Colonic mucosa (tissue), 4 donors: ENCODE measurements at regions not wholly inside any gene's neighbourhood (a gene's known extent, or its start where the extent isn't known, plus 50 kb on each side); places are given as distances from the start of the nearest gene placed in this dataset.
"Not testable (repeated sequence)": the region's sequence is repeated elsewhere in the genome, so short reads cannot be mapped to it uniquely, and the experiment has no call there.

ENCODE experiments used
- DNase-seq: peaks from one replicate; pipeline ENCODE4 v3.0.0-alpha.2; 2020
- H3K27ac ChIP-seq: fragments of 200-600 bp; one replicate; pipeline ENCODE4 v1.8.0; 2021
- H3K27me3 ChIP-seq: fragments of 200-600 bp; one replicate; pipeline ENCODE4 v1.8.0; 2021
- H3K36me3 ChIP-seq: fragments of 200-600 bp; one replicate; pipeline ENCODE4 v1.8.0; 2021
- H3K4me1 ChIP-seq: fragments of 200-600 bp; one replicate; pipeline ENCODE4 v1.8.0; 2021; ENCODE audit warnings: mild to moderate bottlenecking
- H3K4me3 ChIP-seq: fragments of 200-600 bp; one replicate; pipeline ENCODE4 v1.8.0; 2021
- H3K9ac ChIP-seq, 2 donors: one replicate each; pipeline ENCODE4 v1.7.0; 2013; ENCODE audit warnings: control low read depth in 2 of 2, low read depth in 2 of 2, low read length in 2 of 2
- H3K9me3 ChIP-seq: fragments of 200-600 bp; one replicate; pipeline ENCODE4 v1.8.0; 2021
- intact Hi-C: fragments of 100-400 bp; cut with DNase I; formaldehyde crosslinking; loops from one replicate; pipeline ENCODE4 v1.14.1; 2022
- TF ChIP-seq, protein P1 (sequence below): fragments of 200-600 bp; IDR thresholded peaks from one replicate; pipeline ENCODE4 v1.8.0; 2022; ENCODE audit warnings: antibody characterized with exemption, mild to moderate bottlenecking
- donor health status: healthy.
- donor health status: DM: no; HTN: no; CAD: no.
- donor health status: DM: no; HTN: no; CAD: no.

DNA sequence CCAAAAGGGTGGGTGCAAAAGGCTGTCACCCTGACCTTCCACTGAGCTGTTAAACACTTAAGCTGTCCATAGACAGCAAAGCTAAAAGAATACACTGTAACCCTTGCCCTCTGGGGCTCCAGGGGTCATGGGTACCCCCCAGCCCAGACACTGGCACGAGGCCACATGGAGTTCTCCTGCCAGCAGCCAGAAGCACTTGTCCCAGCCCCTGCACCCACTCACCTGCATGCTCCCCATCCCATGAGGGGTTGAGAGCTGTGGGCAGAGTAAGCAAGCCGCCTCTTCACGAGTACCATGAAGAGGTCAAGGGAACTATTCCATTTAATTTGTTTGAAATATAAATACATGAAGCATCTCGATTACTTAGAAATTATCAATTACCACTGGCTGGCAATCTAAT, 867.1 kb upstream of the ZEB2 start:
- intact Hi-C loops = no loop called here
- no peaks in the 10 kb centered on the region for H3K9me3 ChIP-seq
- H3K9ac ChIP-seq = no peak overlapping the region
- no peak for DNase-seq
- no peak overlapping the region for H3K27ac ChIP-seq
- no peak overlapping the region for H3K4me3 ChIP-seq
- no peaks in the 10 kb centered on the region for H3K36me3 ChIP-seq
- no peaks in the 10 kb centered on the region for H3K27me3 ChIP-seq
- H3K4me1 ChIP-seq = no peaks in the 10 kb centered on the region
- TF ChIP-seq, protein P1, sequence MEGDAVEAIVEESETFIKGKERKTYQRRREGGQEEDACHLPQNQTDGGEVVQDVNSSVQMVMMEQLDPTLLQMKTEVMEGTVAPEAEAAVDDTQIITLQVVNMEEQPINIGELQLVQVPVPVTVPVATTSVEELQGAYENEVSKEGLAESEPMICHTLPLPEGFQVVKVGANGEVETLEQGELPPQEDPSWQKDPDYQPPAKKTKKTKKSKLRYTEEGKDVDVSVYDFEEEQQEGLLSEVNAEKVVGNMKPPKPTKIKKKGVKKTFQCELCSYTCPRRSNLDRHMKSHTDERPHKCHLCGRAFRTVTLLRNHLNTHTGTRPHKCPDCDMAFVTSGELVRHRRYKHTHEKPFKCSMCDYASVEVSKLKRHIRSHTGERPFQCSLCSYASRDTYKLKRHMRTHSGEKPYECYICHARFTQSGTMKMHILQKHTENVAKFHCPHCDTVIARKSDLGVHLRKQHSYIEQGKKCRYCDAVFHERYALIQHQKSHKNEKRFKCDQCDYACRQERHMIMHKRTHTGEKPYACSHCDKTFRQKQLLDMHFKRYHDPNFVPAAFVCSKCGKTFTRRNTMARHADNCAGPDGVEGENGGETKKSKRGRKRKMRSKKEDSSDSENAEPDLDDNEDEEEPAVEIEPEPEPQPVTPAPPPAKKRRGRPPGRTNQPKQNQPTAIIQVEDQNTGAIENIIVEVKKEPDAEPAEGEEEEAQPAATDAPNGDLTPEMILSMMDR = no peak

DNA sequence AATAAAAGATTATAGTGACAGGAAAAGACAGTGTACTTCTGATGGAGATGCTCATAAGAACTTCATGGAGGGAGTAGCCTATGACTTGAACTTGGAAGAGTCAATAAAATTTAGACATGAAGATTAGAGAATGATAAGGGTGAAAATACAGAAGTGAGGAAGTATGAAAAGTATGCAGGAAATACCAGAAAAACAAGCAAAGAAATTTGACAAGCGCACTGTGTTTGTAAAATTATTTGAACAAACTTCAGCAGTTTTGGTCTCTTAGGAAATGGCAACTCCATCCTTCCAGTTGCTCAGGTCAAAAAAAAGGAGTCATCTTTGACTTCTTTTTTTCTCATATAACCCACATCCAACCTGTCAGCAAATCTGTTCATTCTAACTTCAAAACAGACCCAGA, 864.0 kb upstream of the ZEB2 start:
- no peaks in the 10 kb centered on the region for H3K4me1 ChIP-seq
- TF ChIP-seq, protein P1 = no peak
- H3K27me3 ChIP-seq = no peaks in the 10 kb centered on the region
- no peak overlapping the region for H3K4me3 ChIP-seq
- intact Hi-C loops = no loop called here
- no peak overlapping the region for H3K27ac ChIP-seq
- H3K36me3 ChIP-seq = no peaks in the 10 kb centered on the region
- no peak overlapping the region for H3K9ac ChIP-seq
- no peaks in the 10 kb centered on the region for H3K9me3 ChIP-seq
- no peak for DNase-seq

DNA sequence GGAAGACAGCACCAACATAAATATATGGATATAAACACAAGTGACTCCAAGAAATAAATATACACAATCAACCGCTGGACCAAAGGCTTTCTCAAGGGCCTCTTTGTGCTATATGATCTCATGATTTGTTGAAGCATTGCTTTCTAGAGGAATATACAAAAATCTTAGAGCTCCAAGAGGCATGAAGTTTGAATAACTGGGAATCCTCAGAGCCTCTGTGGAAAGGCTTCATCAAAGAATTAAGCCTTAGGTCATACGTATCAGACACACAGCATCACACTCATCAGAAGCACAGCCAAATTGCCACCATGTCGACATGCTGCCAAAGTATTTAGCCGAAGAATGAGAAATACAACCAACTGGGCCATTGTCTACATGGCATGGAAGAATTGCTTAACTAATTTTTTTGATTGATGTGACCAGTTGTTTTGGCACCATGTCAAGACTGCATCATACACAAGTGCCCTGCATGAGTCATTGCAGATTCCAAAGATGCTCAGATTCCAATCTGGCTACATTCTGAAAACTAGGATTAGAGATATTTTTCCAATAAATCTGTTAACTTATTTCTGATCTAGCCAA, 860.6 kb upstream of the ZEB2 start:
- no peak for DNase-seq
- TF ChIP-seq, protein P1 = no peak

DNA sequence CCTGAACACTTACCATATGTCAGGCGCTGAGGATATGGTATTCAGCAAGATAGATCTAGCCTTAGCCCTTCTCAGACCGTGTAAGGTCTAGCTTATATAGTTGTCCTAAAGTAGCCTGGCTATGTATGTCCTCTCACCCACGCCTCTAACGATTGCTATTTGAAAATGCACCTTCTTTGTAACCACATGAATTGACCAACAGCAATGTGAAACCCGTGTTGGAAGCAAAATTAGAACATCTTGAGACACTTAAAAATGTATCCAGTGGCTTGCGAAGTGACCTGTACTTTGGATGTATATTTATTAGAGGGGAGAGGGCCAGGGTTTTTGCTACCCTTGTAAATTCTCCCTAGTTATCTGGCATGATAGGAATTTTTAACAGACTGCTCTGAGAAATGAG, 860.0 kb upstream of the ZEB2 start:
- no peak overlapping the region for H3K9ac ChIP-seq
- TF ChIP-seq, protein P1 = no peak
- no peaks in the 10 kb centered on the region for H3K9me3 ChIP-seq
- H3K4me3 ChIP-seq = no peak overlapping the region
- no peak overlapping the region for H3K27ac ChIP-seq
- intact Hi-C loops = no loop called here
- H3K27me3 ChIP-seq = no peaks in the 10 kb centered on the region
- H3K36me3 ChIP-seq = no peaks in the 10 kb centered on the region
- H3K4me1 ChIP-seq = no peaks in the 10 kb centered on the region
- no peak for DNase-seq

More for the DNA sequence above, 860.6 kb upstream of the ZEB2 start:
- intact Hi-C loops = no loop called here
- H3K4me1 ChIP-seq = no peaks in the 10 kb centered on the region
- H3K9me3 ChIP-seq = no peaks in the 10 kb centered on the region
- no peak overlapping the region for H3K4me3 ChIP-seq
- H3K27ac ChIP-seq = no peak overlapping the region
- no peak overlapping the region for H3K9ac ChIP-seq
- H3K36me3 ChIP-seq = no peaks in the 10 kb centered on the region
- H3K27me3 ChIP-seq = no peaks in the 10 kb centered on the region

DNA sequence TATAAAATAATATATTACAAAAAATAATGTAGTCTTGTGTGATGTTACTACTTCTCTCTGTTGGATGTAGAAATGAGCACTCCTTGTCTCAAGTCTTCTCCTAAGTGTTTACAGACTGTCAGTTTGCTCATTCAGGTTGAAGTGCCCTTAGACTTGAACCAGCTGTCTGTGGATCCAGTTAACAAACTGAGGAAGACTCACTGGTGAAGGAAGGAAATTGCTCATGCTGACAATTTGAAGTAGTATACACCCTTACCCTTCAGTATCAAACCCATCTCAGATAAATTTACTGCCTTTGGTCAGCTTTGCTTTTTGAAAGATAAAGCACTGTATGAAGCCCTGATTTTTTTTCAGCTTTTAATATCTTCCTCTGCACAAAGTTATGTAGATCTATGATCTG, 854.2 kb upstream of the ZEB2 start:
- Histone ChIP-seq H3K9ac (no peak overlapping the region), H3K36me3 (no peaks in the 10 kb centered on the region), H3K4me1 (no peaks in the 10 kb centered on the region), H3K27me3 (no peaks in the 10 kb centered on the region), H3K4me3 (no peak overlapping the region), H3K9me3 (no peaks in the 10 kb centered on the region), H3K27ac (no peak overlapping the region)
- DNase-seq = no peak
- TF ChIP-seq, protein P1 = no peak
- intact Hi-C loops = no loop called here

DNA sequence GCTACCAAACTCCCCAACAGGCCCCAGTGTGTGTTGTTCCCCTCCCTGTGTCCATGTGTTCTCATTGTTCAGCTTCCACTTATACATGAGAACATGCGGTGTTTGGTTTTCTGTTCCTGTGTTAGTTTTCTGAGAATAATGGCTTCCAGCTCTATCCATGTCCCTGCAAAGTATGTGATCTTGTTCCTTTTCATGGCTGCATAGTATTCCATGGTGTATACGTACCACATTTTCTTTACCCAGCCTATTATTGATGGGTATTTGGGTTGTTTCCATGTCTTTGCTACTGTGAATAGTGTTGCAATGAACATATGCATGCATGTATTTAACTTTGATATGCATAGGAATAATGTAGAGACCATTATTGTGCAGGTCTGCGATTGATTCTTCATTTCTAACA, 847.4 kb upstream of the ZEB2 start:
- H3K27ac ChIP-seq, H3K4me1 ChIP-seq, intact Hi-C loops, H3K9me3 ChIP-seq, H3K27me3 ChIP-seq, DNase-seq, H3K36me3 ChIP-seq, H3K9ac ChIP-seq, H3K4me3 ChIP-seq: not testable (repeated sequence)
